GM21723 (cell line): ENCODE measurements at regions not wholly inside any gene's neighbourhood (a gene's known extent, or its start where the extent isn't known, plus 50 kb on each side); places are given as distances from the start of the nearest gene placed in this dataset.

Source experiments
- ATAC-seq: cut with Tn5 transposase; IDR thresholded peaks from one replicate; pipeline ENCODE4 v1.9.1; 2021; ENCODE audit warnings: mild to moderate bottlenecking, moderate library complexity; ENCODE audit not compliant: unreplicated experiment

- ATAC-seq = no peak
These were observed 180.0 kb downstream of the TBXT start for GRCh38 chr6:165987483-165988301.

DNA sequence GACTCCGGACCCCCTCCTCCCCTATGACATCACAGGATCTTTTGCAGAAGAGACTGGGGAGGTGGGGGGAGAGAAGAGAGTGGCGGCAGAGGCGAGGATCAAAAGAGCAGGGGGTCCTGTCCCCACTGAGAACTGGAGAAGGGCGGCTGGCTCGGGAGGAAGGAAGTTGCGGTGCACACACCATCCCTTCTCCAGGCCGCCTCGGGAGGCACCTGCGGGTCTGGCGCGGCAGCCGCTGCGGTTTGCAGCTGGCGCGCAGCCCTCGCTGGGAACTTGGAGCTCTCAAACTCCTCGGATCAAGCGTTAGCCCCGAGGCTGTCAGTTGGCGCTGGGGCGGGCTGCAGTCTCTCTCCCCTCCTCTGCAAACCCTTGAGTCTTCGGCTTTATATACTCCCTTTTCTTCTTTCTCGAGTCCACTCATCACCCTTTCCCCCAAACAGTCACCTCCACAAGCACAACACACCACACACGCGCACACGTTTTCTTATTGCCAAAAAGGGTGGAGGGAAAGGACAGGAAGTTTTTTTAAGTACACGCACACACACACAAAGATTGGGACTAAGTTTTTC lies 180.7 kb downstream of the TBXT start:
- ATAC-seq = no peak

DNA sequence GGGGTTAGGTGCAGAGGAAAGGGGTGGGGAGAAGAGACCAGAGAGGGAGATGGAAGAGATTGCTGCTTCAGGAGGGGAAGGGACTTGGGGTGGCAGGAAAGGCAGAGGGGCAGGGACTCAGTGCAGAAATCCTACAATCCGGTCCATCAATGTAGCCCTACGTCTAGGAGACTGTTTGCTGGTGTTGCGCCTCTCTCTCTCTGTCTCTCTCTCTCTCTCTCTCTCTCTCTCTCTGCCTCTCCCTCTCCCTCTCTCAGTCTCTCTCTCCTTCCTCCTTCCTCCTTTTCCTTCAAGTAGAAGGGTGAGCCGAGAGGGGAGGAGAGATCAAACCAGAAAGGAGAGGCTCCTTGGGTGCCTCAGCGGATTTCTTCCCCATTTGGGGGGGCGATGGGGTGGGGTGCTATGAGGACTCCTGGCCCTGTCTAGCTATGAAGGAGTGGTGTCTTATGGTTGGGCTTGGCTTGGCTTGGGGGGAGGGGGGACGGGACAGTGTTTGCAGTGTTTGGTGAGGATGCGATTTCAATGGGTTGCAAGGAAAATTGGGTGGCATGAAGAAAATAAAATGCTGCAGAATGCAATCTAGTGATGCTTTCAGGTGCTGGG lies 181.2 kb downstream of the TBXT start:
- ATAC-seq = no peak

- ATAC-seq = no peak
These were observed 181.8 kb downstream of the TBXT start for GRCh38 chr6:165985806-165986299.

DNA sequence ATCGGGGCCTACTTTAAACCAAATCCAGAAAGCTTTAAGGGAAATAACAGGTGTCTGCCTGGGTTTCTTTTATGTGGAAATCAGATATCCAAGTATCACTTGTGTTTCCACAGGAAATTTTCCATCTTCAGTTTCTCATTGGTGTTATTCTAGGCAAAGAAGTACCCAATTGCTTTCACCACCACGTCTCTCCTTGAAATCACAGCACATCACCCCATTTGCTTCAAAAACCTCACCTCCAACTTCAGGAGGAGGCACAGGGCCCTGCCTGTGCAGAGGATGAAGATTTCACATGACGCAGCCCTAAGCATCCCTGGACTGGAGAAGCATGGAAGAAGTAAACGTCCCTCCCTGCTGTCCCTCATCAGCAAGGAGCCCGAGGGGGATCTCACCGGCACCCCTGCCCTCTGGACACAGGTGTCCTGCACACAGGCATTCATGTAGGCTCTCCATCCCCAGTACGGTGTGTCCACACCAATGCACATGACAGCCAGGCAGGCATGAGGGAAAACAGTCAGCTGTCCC lies 182.3 kb downstream of the TBXT start:
- no peak for ATAC-seq

DNA sequence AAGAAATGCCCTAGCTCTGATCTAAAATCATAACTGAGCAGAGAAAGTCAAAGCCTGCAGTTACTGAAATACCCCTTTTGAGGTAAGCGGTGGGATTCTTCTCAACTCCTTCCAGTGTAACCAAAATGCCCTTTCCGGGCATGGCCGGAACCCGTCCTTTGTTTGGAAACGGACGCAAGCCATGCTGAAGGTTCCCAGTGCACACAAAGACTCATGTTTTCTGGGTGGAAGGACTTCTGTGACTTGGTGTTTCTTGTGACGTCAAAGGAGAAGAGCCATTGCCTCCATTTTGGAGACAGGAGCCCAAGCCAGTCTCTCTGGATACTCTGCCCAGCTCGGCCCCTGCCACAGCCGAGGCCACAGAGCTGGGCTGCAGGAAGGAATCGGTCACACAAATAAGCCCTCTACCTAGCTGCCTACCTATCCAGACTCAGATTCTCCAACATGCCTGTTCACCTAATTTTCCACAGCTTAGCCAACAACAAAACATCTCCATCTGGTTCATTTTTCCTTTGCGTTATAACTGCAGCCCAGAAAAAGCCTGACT lies 182.8 kb downstream of the TBXT start:
- ATAC-seq = no peak

- no peak for ATAC-seq
These were observed 184.3 kb downstream of the TBXT start for GRCh38 chr6:165983112-165984072.

DNA sequence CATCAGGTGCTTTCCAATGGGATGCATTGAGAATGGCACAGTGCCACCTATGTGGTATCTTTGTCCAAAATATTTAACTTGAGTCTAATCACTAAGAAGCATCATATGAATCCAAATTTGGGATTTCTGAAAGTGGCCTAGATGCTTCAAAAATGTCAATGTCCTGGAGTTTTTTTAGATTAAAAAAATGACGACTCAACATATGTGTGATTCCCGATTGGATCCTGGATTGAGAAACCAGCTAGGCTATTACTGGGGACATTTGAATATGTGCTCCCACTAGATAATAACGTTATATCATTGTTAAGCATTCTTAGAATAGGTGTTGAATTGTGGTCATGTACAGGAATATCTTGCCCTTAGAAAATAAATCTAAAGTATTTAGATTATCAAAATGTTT lies 189.2 kb downstream of the TBXT start:
- ATAC-seq = no peak

DNA sequence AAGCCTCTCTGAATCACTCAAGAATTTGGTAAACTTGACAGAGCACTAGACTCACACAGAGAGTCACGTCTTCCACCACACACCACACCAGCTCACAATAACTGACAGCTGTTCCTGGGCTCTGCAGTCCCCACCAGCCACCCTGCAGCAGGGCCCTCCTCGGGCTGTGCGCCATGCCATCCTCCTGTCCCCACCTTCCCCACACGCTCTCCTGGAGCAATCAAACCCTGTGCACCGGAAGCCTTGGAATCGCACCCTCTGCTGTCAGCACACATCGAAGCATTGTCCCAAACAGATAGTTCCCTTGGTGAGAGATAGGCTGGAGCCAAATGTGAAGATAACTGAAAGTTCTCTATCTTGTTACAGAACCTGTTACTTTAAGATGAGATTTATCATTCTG lies 191.0 kb downstream of the TBXT start:
- no peak for ATAC-seq

- no peak for ATAC-seq
These were observed 192.8 kb downstream of the TBXT start for GRCh38 chr6:165974817-165975216.

- no peak for ATAC-seq
These were observed 194.2 kb downstream of the TBXT start for GRCh38 chr6:165973473-165973872.

DNA sequence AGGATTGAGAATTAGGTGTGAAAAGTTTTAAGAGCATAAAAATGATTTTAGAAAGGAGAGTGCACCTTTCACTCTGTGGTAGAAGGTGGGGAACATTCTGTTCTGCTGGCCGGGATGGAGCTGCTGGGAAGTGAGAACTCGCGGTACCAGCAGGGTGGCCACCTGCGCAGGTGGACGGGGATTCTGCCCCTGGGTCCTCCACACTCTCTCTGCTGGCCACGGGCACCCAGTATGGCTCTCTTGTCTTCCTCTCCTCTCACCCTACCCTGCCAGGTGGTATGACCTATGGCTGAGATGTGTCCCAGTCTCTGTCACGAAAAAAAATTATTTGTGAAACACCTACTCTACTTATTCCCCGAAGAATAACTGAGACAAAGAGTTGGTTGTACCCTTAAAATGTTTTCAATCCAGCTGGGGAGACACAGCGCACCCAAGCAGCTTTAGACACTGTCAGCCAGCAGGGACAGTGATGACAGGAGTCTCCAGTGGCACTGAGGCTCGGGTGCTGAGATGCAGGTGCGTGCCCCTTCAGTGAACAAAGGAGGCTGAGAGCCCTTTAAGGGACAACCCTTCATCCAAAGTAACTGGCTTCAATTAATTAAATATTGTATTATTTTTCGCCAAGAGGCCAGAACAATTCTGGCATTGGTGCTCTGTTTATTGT lies 195.4 kb downstream of the TBXT start:
- no peak for ATAC-seq

DNA sequence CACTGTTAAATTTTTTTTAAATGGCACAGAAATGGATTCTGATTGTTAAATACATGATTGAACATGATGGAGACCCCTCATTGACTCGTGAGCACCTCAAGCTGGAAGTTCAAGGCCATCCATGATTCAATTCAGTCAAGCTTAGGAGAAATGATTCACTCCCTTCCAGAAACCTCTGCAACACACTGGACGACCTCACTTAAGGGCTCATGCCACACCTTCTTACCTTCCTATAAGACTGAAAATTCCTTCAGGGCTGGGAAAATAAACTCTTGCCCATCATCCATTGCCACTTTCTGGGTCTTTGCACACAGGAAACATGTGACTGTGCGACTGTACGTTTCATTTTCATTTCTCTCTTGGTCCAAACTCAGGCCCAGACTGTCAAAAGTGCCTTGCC lies 196.4 kb downstream of the TBXT start:
- no peak for ATAC-seq

DNA sequence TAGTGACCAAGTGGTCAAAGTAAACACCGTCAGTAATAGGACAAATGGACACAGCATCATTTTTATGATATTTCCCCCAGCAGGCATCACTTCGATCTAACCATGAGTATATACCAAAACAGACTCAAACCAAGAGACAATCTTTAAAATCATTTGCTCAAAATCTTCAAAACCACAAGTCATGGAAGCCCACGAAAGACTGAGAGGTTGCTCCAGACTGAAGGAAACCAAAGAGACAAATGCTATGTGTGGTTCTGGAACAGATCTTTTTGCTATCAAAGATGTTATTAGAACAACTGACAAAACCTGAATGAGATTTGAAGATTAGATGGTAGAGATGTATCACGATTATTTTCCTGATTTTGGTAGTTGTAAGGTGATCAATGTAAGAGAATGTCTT lies 197.7 kb downstream of the TBXT start:
- no peak for ATAC-seq

DNA sequence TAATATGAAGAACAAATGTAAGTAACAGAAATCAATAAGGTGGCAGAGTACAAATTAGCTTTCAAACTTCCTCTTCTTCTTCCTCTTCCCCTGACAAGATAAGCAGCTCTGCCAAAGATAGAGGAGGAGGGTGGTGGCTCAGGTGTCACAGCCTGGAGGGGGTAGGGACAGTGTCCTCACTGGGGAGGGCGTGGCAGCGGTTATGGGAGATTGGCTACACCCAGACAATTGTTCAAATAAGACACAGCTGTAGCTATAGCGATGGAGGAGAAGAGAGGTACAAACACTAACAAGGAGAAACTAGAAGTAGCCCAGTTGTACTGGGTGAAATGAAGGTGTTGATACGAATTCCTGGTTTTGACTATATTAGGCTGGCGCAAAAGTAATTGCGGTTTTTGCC lies 198.5 kb downstream of the TBXT start:
- ATAC-seq = no peak

DNA sequence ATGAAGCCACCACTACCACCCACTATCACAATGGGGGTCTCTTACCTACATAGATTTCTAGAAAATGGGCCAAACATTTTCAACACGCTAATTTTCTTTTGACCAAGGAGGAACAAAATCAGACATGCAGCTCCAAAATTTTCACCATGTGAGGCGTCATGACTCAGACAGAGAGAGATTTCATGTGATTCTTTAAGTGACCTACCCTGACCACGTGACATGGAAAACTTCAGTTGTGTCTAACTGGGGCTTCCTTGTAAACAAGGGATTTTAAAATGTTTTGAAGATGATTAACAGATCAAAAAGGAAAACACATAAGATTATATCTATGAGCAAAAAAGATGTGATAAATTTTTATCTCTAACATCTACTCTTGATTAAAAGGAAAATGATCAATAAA lies 199.2 kb downstream of the TBXT start:
- ATAC-seq = no peak

GRCh38 chr6:165967810-165968407 lies 199.7 kb downstream of the TBXT start:
- no peak for ATAC-seq

DNA sequence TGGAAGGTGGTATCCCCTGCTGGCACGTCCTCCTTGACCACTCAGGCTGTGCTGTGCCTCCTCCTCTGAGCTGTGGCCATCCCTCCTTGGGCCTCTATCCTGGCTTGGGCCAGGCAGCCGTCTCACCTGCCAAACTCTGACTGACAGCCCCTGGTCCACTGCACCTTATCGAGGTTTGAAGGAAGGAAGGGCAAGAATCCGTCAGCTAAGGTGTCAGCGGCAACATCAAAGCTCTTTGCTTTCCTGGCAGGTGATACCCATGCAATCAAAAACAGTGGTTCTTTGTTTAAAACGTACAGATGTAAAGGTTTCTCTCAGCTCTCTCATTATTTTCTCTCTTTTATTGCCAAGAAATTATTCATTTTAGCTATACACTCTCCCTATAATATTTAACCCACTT lies 203.9 kb downstream of the TBXT start:
- ATAC-seq = no peak

DNA sequence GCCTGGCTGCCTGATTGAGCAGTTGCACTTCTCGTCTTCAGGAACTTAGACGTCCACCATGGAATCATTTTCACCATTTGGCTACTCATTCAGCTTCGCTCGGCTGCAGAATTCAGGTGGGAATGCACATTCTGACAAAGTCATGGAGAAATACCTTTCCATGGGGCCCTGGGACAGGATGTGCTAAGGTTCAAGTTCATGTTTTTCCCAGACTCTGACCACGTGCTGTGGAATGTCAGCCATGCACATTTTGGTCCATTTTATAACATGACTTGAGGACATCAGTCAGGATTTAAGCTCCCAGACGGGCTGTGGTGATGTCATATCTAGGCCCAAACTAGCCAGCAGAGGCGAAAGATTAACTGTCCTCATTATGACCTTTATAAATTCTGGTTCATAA lies 205.3 kb downstream of the TBXT start:
- ATAC-seq = no peak

DNA sequence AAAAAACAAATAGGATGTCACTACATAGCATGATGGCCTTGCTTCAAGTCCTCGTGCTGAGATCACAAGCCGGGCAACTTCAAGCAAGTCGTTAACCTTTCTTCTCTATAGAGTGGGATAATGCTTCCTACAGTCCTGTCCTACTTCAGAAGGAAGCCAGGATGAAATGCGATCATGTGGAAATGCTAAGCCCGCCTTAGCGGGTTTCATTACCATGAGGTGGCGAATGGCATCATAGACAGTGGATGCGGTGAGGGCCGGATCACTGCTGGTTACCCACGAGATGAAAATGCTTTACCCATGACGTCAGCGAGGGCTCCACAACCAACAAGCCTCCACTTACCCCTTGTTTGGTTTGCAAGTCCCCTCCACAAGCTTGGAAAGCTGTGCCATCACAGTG lies 206.4 kb downstream of the TBXT start:
- no peak for ATAC-seq
